Right cardiac atrium (tissue), 5 donors: ENCODE measurements at regions not wholly inside any gene's neighbourhood (a gene's known extent, or its start where the extent isn't known, plus 50 kb on each side); places are given as distances from the start of the nearest gene placed in this dataset.

Experiments used
- ATAC-seq, 2 donors: fragments of 200-7000 bp; cut with Tn5 transposase; one replicate each; pipeline versions ENCODE4 v1.8.0 to v1.9.1; 2020; ENCODE audit warnings: moderate library complexity in 2 of 2, mild to moderate bottlenecking in 1 of 2
- DNase-seq, 3 donors: peaks; one replicate each; pipeline ENCODE4 v3.0.0-alpha.2; 2020
- H3K27ac ChIP-seq: one replicate; pipeline ENCODE4 v1.5.1; 2013; ENCODE audit warnings: mild to moderate bottlenecking, low read length, control low read depth, moderate library complexity
- H3K27me3 ChIP-seq: one replicate; pipeline ENCODE4 v1.6.1; 2013; ENCODE audit not compliant: control insufficient read depth, insufficient read depth
- H3K4me1 ChIP-seq: one replicate; pipeline ENCODE4 v1.6.1; 2013; ENCODE audit warnings: low read length; ENCODE audit not compliant: control insufficient read depth, insufficient read depth
- H3K4me3 ChIP-seq: one replicate; pipeline ENCODE4 v1.5.1; 2013; ENCODE audit warnings: low read length, control low read depth
- H3K9me3 ChIP-seq: one replicate; pipeline ENCODE4 v1.6.1; 2013; ENCODE audit warnings: low read length; ENCODE audit not compliant: control insufficient read depth
- WGBS: extraction: QIAGEN DNeasy Blood & Tissue Kit; methylation state at CpG from one replicate; pipeline ENCODE4 v1.1.7; 2013; 5-methylcytosine and 5-hydroxymethylcytosine counted together
- intact Hi-C, 4 donors: fragments of 100-400 bp; cut with DNase I; formaldehyde crosslinking; loops; one replicate each; pipeline versions ENCODE4 v1.11.0 to v1.14.0; 2022 to 2023
- donor health status: healthy with polysubstance abuse.
- donor health status: DM: no; HTN: yes; CAD: no.
- donor health status: DM: no; HTN: no; CAD: no.
- donor health status: DM: no; HTN: yes; CAD: no; lungs with severe emphysema.
- donor health status: DM: yes; HTN: yes; CAD: no.

DNA sequence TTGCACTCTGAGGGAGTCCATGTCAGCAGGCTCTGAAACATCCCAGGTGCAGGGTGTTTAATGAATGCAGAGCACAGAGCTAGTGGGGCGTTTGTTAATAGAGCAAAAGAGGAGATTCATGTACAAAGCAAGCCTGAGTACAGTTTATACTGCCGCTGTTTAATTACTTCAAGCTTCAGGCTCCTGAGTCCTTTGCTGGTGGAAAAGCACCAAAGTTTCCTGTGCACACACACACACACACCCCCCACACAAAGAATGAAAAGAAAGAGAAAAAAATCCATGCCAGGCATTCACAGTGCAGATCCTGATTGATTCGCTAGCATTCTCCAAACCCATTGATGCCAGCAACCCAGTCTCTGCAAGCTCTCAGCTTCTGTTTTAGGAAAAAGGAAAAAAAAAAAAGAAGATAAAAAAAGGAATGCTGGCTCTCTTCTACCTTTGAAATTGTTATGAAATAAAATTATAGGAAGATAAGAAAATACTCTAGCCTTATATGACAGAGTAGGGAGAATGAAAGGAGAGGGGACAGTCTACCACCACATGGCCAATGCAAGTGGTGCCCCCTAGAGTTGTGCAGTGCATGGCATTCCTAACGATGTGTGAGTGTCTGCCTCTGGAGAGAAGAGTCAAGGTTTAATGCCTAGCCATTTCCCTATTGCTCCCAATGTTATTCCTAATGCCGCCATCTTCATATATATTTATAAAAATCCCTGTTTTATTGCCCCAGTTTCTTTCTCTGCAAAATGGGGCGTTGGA lies 216.5 kb downstream of the TMEM114 start:
- H3K27ac ChIP-seq = no peak overlapping the region
- WGBS = 68% methylated on average over 6 of the region's 6 CpGs
- peaks cover 1% of the 10 kb centered on the region for H3K9me3 ChIP-seq
- DNase-seq (no peak), ATAC-seq (no peak)
- no peaks in the 10 kb centered on the region for H3K27me3 ChIP-seq
- intact Hi-C loops = no loop called here
- H3K4me1 ChIP-seq = no peaks in the 10 kb centered on the region
- no peak overlapping the region for H3K4me3 ChIP-seq

DNA sequence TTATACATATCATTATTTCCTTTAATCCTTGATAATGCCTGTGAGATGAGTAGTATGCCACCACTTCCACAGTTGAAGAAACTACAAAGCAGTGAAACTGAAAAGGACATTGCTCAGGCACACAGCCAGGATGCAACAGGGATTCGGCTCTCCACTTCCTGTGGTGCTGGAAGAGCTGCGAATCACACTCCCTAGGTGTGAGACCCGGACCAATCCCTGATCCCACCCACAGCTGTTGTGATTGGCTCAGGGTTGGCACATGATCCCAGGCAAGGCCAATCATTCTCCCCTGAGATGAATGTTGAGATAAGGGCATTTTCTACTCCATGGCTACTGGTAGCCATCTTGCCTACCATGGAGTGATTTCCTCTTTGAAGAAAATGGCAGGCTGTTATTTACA lies 218.2 kb downstream of the TMEM114 start:
- no peaks in the 10 kb centered on the region for H3K27me3 ChIP-seq
- H3K9me3 ChIP-seq = peaks cover 1% of the 10 kb centered on the region
- DNase-seq (no peak), ATAC-seq (no peak)
- 82% methylated on average over 3 of the region's 3 CpGs for WGBS
- intact Hi-C loops = no loop called here
- no peak overlapping the region for H3K27ac ChIP-seq
- H3K4me1 ChIP-seq = no peaks in the 10 kb centered on the region
- H3K4me3 ChIP-seq = no peak overlapping the region

- no peaks in the 10 kb centered on the region for H3K27me3 ChIP-seq
Observed at GRCh38 chr16:8370374-8371270, 219.7 kb downstream of the TMEM114 start.

GRCh38 chr16:8358937-8359336 lies 231.4 kb downstream of the TMEM114 start:
- ATAC-seq (no peak), DNase-seq (no peak)
- intact Hi-C loops = no loop called here
- Histone ChIP-seq H3K4me3 (no peak overlapping the region), H3K9me3 (no peaks in the 10 kb centered on the region), H3K27me3 (no peaks in the 10 kb centered on the region), H3K27ac (no peak overlapping the region), H3K4me1 (no peaks in the 10 kb centered on the region)
- WGBS = 55% methylated on average over 8 of the region's 8 CpGs

More at GRCh38 chr16:8370374-8371270, 219.7 kb downstream of the TMEM114 start:
- Histone ChIP-seq H3K4me3 (no peak overlapping the region), H3K27ac (no peak overlapping the region), H3K9me3 (peaks cover 1% of the 10 kb centered on the region), H3K4me1 (no peaks in the 10 kb centered on the region)
- WGBS = 74% methylated on average over 4 of the region's 4 CpGs
- DNase-seq = no peak
- no peak for ATAC-seq
- intact Hi-C loops = no loop called here

DNA sequence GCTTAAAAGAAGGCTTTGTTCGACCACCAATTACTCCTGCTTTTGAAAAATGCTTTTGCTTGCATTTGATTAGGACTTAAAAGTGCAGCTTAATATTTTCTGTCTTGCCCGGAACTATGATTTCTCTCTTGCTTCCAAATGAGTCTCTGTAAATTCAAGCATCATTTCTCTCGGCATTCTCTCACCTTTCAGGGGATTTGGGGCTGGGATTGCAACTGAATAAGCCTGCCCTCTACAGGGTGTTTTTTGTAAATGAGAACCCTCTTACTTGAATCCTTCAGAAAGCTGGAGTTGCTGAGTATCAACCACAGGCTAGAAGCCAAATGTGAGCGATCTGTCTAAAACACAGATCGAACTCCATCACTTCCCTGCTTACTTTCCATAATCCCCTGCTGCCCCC lies 234.6 kb downstream of the TMEM114 start:
- H3K27me3 ChIP-seq = no peaks in the 10 kb centered on the region
- intact Hi-C loops = no loop called here
- no peak overlapping the region for H3K27ac ChIP-seq
- H3K9me3 ChIP-seq = no peaks in the 10 kb centered on the region
- 20% methylated on average over 5 of the region's 5 CpGs for WGBS
- no peak overlapping the region for H3K4me3 ChIP-seq
- ATAC-seq (no peak), DNase-seq (no peak)
- no peaks in the 10 kb centered on the region for H3K4me1 ChIP-seq

DNA sequence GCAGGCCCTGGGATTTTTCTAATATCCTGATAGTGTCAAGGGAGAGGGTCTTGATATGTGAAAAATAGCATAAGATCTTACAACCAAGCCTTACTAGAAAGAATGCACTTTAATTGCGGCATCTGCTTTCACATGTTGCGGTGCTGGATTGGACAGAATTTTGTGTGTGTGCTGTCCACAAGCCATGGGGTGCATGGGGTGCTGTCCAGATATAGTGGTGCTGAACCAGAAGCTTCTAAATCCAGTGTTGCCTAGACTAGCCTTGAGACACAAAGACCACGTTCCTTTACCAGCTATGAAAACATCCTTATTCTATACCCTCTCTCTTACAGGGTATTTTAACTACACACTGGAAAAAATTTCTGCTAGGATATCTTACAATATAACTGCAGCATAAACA lies 244.0 kb downstream of the TMEM114 start:
- H3K27ac ChIP-seq = no peak overlapping the region
- intact Hi-C loops = no loop called here
- ATAC-seq (no peak), DNase-seq (no peak)
- 45% methylated on average over 3 of the region's 3 CpGs for WGBS
- H3K27me3 ChIP-seq = no peaks in the 10 kb centered on the region
- H3K4me3 ChIP-seq = no peak overlapping the region
- no peaks in the 10 kb centered on the region for H3K4me1 ChIP-seq
- no peaks in the 10 kb centered on the region for H3K9me3 ChIP-seq

GRCh38 chr16:8342276-8342675 lies 248.0 kb downstream of the TMEM114 start:
- ATAC-seq (no peak), DNase-seq (no peak)
- Histone ChIP-seq H3K9me3 (no peaks in the 10 kb centered on the region), H3K27me3 (no peaks in the 10 kb centered on the region), H3K4me3 (no peak overlapping the region), H3K4me1 (no peaks in the 10 kb centered on the region), H3K27ac (no peak overlapping the region)
- intact Hi-C loops = no loop called here
- WGBS = 78% methylated on average over 4 of the region's 4 CpGs

GRCh38 chr16:8330761-8331160 lies 259.6 kb downstream of the TMEM114 start:
- H3K4me3 ChIP-seq = no peak overlapping the region
- ATAC-seq (no peak), DNase-seq (no peak)
- intact Hi-C loops = no loop called here
- WGBS = 81% methylated on average over 5 of the region's 5 CpGs
- H3K9me3 ChIP-seq = no peaks in the 10 kb centered on the region
- H3K27ac ChIP-seq = no peak overlapping the region
- no peaks in the 10 kb centered on the region for H3K27me3 ChIP-seq
- no peaks in the 10 kb centered on the region for H3K4me1 ChIP-seq

DNA sequence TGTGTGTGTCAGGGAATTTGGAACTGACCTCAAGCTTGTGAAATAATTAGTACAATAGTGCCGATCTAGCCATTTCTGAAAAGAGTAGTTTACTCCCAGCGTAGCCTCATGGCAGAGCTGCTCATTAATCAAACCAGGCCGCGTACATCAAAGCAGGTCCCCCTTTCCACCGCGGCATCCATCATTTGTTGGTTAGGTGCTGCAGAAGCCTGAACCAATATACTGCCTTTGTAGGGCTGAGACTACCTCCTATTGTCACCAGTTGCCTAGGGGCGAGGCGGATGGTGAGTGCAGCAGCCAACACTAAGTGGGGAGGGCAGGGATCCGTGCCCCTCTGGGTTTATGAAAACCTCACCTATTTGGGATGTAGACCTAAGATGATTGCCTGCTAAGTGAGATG lies 264.1 kb downstream of the TMEM114 start:
- Histone ChIP-seq H3K9me3 (no peaks in the 10 kb centered on the region), H3K4me3 (no peak overlapping the region), H3K4me1 (no peaks in the 10 kb centered on the region), H3K27ac (no peak overlapping the region), H3K27me3 (no peaks in the 10 kb centered on the region)
- 80% methylated on average over 9 of the region's 9 CpGs for WGBS
- intact Hi-C loops = no loop called here
- DNase-seq (no peak), ATAC-seq (no peak)

GRCh38 chr16:8323153-8323552 lies 267.2 kb downstream of the TMEM114 start:
- 98% methylated on average over 2 of the region's 2 CpGs for WGBS
- intact Hi-C loops = no loop called here
- Histone ChIP-seq H3K4me3 (no peak overlapping the region), H3K9me3 (no peaks in the 10 kb centered on the region), H3K27ac (no peak overlapping the region), H3K27me3 (no peaks in the 10 kb centered on the region), H3K4me1 (no peaks in the 10 kb centered on the region)
- ATAC-seq (no peak), DNase-seq (no peak)

GRCh38 chr16:8320131-8320530 lies 270.2 kb downstream of the TMEM114 start:
- Histone ChIP-seq H3K4me1 (no peaks in the 10 kb centered on the region), H3K27me3 (no peaks in the 10 kb centered on the region), H3K4me3 (no peak overlapping the region), H3K9me3 (no peaks in the 10 kb centered on the region), H3K27ac (no peak overlapping the region)
- 68% methylated on average over 5 of the region's 5 CpGs for WGBS
- DNase-seq (no peak), ATAC-seq (no peak)
- intact Hi-C loops = no loop called here
